ENCODE measurements at regions not wholly inside any gene's neighbourhood (a gene's known extent, or its start where the extent isn't known, plus 50 kb on each side); places are given as distances from the start of the nearest gene placed in this dataset.

DNA sequence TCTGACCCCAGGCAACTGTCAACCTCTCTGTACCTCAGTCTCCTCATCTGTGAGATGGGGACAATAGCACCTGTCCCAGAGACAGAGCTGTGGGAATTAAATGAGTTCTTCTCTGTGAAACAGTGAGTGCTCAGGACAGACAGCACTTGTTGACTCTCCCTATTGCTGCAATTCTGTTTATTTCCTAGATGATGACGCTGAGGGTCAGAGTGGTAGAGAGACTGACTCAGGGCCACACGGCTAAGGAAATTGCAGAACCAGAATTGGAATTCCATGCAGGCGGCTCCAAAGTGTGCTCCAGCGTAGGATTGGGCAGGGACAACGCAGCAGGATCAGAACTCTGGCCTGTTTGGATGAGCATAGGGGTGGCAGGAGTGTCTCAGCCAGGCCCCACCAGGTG lies 302.2 kb downstream of the C16orf95 start:
- H3K36me3 ChIP-seq (ENCODE audit: control insufficient read depth in 1 of 2, insufficient read depth in 2 of 2, low read length in 1 of 2), result no peaks in the 10 kb centered on the region
- 96 to 97% methylated on average over 5 of the region's 5 CpGs for WGBS, 2 donors
- H3K4me3 ChIP-seq (ENCODE audit: low read length in 2 of 2), result no peak overlapping the region
- no peak for ATAC-seq (ENCODE audit: low FRiP score)
- no peaks in the 10 kb centered on the region for H3K9me3 ChIP-seq (ENCODE audit: control insufficient read depth, low read length)
- H3K4me1 ChIP-seq (ENCODE audit: control insufficient read depth in 1 of 2, insufficient read depth in 2 of 2, low read length in 2 of 2), result no peaks in the 10 kb centered on the region
- no peak for DNase-seq
- no peaks in the 10 kb centered on the region for H3K27me3 ChIP-seq (ENCODE audit: control insufficient read depth in 1 of 2, insufficient read depth in 2 of 2, low read length in 1 of 2)
- intact Hi-C loops (cut with DNase I), result no loop called here
- no peak overlapping the region for H3K27ac ChIP-seq (ENCODE audit: low read depth in 1 of 2, low read length in 2 of 2)

- Histone ChIP-seq H3K36me3 (ENCODE audit: control insufficient read depth in 1 of 2, insufficient read depth in 2 of 2, low read length in 1 of 2) (no peaks in the 10 kb centered on the region), H3K9me3 (ENCODE audit: control insufficient read depth, low read length) (no peaks in the 10 kb centered on the region), H3K4me1 (ENCODE audit: control insufficient read depth in 1 of 2, insufficient read depth in 2 of 2, low read length in 2 of 2) (no peaks in the 10 kb centered on the region), H3K27me3 (ENCODE audit: control insufficient read depth in 1 of 2, insufficient read depth in 2 of 2, low read length in 1 of 2) (no peaks in the 10 kb centered on the region), H3K4me3 (ENCODE audit: low read length in 2 of 2) (no peak overlapping the region), H3K27ac (ENCODE audit: low read depth in 1 of 2, low read length in 2 of 2) (no peak overlapping the region)
- intact Hi-C loops (cut with DNase I), result no loop called here
- DNase-seq, result no peak
- 82 to 83% methylated on average over 15 of the region's 15 CpGs for WGBS, 2 donors
- no peak for ATAC-seq (ENCODE audit: low FRiP score)
Measured at GRCh38 chr16:87016046-87017035, 300.9 kb downstream of the C16orf95 start.

GRCh38 chr16:87017371-87018012 lies 299.7 kb downstream of the C16orf95 start:
- no peak overlapping the region for H3K27ac ChIP-seq (ENCODE audit: low read depth in 1 of 2, low read length in 2 of 2)
- H3K4me3 ChIP-seq (ENCODE audit: low read length in 2 of 2), result no peak overlapping the region
- H3K9me3 ChIP-seq (ENCODE audit: control insufficient read depth, low read length), result no peaks in the 10 kb centered on the region
- no peaks in the 10 kb centered on the region for H3K4me1 ChIP-seq (ENCODE audit: control insufficient read depth in 1 of 2, insufficient read depth in 2 of 2, low read length in 2 of 2)
- intact Hi-C loops (cut with DNase I), result no loop called here
- WGBS, 2 donors, result 71 to 72% methylated on average over 9 of the region's 9 CpGs
- no peaks in the 10 kb centered on the region for H3K27me3 ChIP-seq (ENCODE audit: control insufficient read depth in 1 of 2, insufficient read depth in 2 of 2, low read length in 1 of 2)
- ATAC-seq (ENCODE audit: low FRiP score) (no peak), DNase-seq (peak in 1 of 2 donors; percentile 45)
- no peaks in the 10 kb centered on the region for H3K36me3 ChIP-seq (ENCODE audit: control insufficient read depth in 1 of 2, insufficient read depth in 2 of 2, low read length in 1 of 2)

DNA sequence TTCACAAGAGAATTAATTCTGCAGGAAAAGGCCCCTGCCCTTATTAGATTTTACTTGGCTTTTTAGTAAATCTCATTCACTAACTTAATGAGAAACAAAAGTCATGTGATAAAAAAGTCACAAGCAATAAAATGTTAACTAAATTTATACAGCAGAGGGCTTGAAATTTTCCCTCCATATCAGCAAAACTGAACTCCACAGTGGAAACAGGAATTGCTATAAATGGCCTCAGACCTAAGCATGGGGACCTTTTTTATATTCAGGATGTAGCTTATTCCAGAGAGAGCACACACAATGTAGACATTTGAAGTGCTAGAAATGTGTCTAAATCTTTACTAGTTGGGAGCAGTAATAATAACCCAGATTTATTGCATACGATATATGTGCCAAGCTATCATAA lies 291.5 kb downstream of the C16orf95 start:
- Histone ChIP-seq H3K36me3 (ENCODE audit: control insufficient read depth in 1 of 2, insufficient read depth in 2 of 2, low read length in 1 of 2) (no peaks in the 10 kb centered on the region), H3K4me1 (ENCODE audit: control insufficient read depth in 1 of 2, insufficient read depth in 2 of 2, low read length in 2 of 2) (no peaks in the 10 kb centered on the region), H3K27ac (ENCODE audit: low read depth in 1 of 2, low read length in 2 of 2) (no peak overlapping the region), H3K4me3 (ENCODE audit: low read length in 2 of 2) (no peak overlapping the region), H3K9me3 (ENCODE audit: control insufficient read depth, low read length) (no peaks in the 10 kb centered on the region), H3K27me3 (ENCODE audit: control insufficient read depth in 1 of 2, insufficient read depth in 2 of 2, low read length in 1 of 2) (no peaks in the 10 kb centered on the region)
- DNase-seq (no peak), ATAC-seq (ENCODE audit: low FRiP score) (no peak)
- 95 to 97% methylated on average over 1 of the region's 1 CpG for WGBS, 2 donors
- intact Hi-C loops (cut with DNase I), result no loop called here

DNA sequence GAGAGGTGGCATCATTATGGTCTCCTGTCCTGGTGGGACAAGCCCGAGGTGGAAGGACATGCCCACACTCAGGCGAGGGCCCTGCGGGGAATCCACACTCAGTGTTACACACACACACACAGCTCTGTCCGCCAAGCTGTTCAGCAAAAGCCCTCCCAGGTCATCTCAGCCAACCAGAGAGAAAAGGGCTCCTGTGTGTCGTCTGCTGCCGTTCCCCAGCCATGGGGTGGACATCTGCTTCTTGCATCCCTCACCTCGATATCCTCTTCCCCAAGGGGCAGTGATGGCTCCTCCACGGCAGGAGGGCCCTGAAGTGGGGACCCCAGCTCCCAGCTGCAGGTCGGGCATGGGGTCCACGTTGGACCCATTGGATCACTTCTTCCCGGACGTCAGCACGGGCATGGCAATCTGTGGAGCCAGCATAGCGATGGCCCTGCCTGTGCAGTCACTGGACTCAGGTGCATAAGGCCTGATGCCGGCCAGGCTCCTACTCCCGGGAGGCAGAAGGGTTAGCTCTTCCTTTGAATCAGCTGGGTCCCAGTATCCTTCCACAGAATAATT lies 290.1 kb downstream of the C16orf95 start:
- WGBS, 2 donors, result 91 to 93% methylated on average over 16 of the region's 16 CpGs
- H3K4me1 ChIP-seq (ENCODE audit: control insufficient read depth in 1 of 2, insufficient read depth in 2 of 2, low read length in 2 of 2), result no peaks in the 10 kb centered on the region
- no peaks in the 10 kb centered on the region for H3K27me3 ChIP-seq (ENCODE audit: control insufficient read depth in 1 of 2, insufficient read depth in 2 of 2, low read length in 1 of 2)
- no peaks in the 10 kb centered on the region for H3K9me3 ChIP-seq (ENCODE audit: control insufficient read depth, low read length)
- intact Hi-C loops (cut with DNase I), result no loop called here
- H3K27ac ChIP-seq (ENCODE audit: low read depth in 1 of 2, low read length in 2 of 2), result no peak overlapping the region
- H3K36me3 ChIP-seq (ENCODE audit: control insufficient read depth in 1 of 2, insufficient read depth in 2 of 2, low read length in 1 of 2), result no peaks in the 10 kb centered on the region
- ATAC-seq (ENCODE audit: low FRiP score) (no peak), DNase-seq (peak in 1 of 2 donors; percentile 46)
- H3K4me3 ChIP-seq (ENCODE audit: low read length in 2 of 2), result no peak overlapping the region

DNA sequence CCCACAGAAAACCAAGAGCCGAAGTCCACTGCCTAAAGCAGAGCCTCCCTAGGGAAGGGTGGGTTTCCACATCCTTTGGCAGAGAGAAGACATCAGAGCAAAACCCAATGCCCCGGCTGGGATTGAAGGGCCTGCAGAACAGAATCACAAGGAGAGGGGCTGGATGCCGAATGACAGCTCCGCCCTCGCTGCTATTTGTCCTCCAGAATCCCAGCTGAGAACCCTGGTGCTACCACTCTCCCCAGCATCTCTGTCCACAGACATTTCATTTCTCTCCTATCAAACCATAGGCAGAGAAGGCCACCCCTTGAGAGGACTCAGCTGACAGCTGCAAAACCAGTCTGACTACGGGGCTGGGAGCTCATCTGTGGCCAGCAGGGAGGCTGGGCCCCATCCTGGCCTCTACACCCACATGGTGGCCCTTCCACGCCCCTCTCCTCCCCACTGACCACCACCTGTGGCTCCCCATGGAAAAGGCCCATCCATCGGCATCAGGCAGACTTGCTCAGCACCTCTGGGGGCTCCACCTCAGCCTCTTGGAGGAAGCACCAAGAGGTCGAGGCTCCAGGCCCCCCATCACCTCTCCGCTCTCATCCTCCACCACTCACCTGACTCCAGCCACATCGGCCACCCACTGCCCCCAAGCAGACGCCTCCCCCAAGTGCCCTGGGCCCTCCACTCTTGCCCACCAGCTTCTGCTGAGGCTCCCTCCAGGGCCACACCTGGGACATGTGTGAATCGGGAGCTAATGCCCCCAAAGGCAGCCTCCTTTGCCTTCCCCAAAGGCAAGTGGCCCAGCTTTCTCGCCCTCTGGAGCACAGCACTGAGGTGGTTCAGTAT lies 288.5 kb downstream of the C16orf95 start:
- ATAC-seq (ENCODE audit: low FRiP score) (no peak), DNase-seq (peak in 1 of 2 donors; percentile 54)
- Histone ChIP-seq H3K4me1 (ENCODE audit: control insufficient read depth in 1 of 2, insufficient read depth in 2 of 2, low read length in 2 of 2) (peaks cover 0 to 3% of the 10 kb centered on the region in 2 donors), H3K9me3 (ENCODE audit: control insufficient read depth, low read length) (no peaks in the 10 kb centered on the region), H3K4me3 (ENCODE audit: low read length in 2 of 2) (no peak overlapping the region), H3K27me3 (ENCODE audit: control insufficient read depth in 1 of 2, insufficient read depth in 2 of 2, low read length in 1 of 2) (no peaks in the 10 kb centered on the region), H3K36me3 (ENCODE audit: control insufficient read depth in 1 of 2, insufficient read depth in 2 of 2, low read length in 1 of 2) (no peaks in the 10 kb centered on the region), H3K27ac (ENCODE audit: low read depth in 1 of 2, low read length in 2 of 2) (no peak overlapping the region)
- WGBS, 2 donors, result 95 to 98% methylated on average over 14 of the region's 14 CpGs
- intact Hi-C loops (cut with DNase I), result no loop called here

DNA sequence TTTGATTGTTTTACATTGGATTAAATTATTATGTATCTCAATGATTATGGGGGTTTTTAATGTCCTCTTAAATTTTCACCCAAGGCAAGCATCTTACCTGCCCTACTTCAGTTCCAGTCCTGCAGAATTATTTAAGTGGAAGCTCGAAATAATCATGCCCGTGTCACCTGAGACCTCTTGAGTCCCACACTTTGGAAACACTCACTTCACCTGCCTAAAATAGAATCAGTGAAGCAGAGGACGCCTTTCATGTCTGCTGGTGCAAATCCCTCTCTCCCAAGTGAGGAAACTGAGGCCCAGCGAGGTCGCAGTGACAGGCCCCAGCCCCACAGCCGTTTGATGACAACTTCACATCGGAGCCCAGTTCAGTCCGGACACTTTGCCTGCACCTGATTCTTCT lies 284.6 kb downstream of the C16orf95 start:
- no peaks in the 10 kb centered on the region for H3K36me3 ChIP-seq (ENCODE audit: control insufficient read depth in 1 of 2, insufficient read depth in 2 of 2, low read length in 1 of 2)
- WGBS, 2 donors, result 12 to 14% methylated on average over 8 of the region's 8 CpGs
- intact Hi-C loops (cut with DNase I), result loop anchor here in 1 of 2 donors (5.0 kb wide), 1 partner anchor 55 kb away; no protein-coding TSS in a partner anchor
- H3K4me1 ChIP-seq (ENCODE audit: control insufficient read depth in 1 of 2, insufficient read depth in 2 of 2, low read length in 2 of 2), result peaks cover 0 to 3% of the 10 kb centered on the region in 2 donors
- no peaks in the 10 kb centered on the region for H3K27me3 ChIP-seq (ENCODE audit: control insufficient read depth in 1 of 2, insufficient read depth in 2 of 2, low read length in 1 of 2)
- H3K27ac ChIP-seq (ENCODE audit: low read depth in 1 of 2, low read length in 2 of 2), result peak overlapping the region in 1 of 2 donors; percentile 91
- DNase-seq (no peak), ATAC-seq (ENCODE audit: low FRiP score) (no peak)
- no peaks in the 10 kb centered on the region for H3K9me3 ChIP-seq (ENCODE audit: control insufficient read depth, low read length)
- no peak overlapping the region for H3K4me3 ChIP-seq (ENCODE audit: low read length in 2 of 2)

DNA sequence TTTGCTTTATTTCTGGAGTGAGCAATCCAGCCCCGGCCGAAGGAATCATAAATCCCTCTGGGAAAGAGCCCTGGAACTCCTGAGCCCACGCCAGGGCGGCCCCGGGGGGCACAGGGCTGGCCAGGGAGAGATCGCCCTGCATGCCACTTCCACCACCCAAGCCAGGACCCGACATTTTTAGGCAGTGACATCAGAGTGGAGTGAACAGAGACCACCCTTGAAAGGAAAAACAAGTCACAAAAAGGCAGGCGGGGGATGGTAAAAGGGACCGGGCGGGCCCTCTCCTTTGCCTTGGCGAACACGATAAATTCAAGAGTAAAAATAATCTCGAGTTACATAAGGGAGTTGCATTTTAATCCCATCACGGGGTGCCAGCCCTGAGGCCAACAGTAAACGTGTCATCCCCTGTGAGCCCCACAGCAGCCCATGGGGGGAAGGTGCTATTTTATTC lies 284.1 kb downstream of the C16orf95 start:
- peak; percentile 87 for ATAC-seq (ENCODE audit: low FRiP score)

More for the DNA sequence above, 284.1 kb downstream of the C16orf95 start:
- peak overlapping the region; percentile 65 to 91 for H3K27ac ChIP-seq (ENCODE audit: low read depth in 1 of 2, low read length in 2 of 2)
- peaks cover 0 to 3% of the 10 kb centered on the region in 2 donors for H3K4me1 ChIP-seq (ENCODE audit: control insufficient read depth in 1 of 2, insufficient read depth in 2 of 2, low read length in 2 of 2)
- 4 to 7% methylated on average over 15 of the region's 15 CpGs for WGBS, 2 donors
- H3K36me3 ChIP-seq (ENCODE audit: control insufficient read depth in 1 of 2, insufficient read depth in 2 of 2, low read length in 1 of 2), result no peaks in the 10 kb centered on the region
- no peaks in the 10 kb centered on the region for H3K27me3 ChIP-seq (ENCODE audit: control insufficient read depth in 1 of 2, insufficient read depth in 2 of 2, low read length in 1 of 2)
- H3K9me3 ChIP-seq (ENCODE audit: control insufficient read depth, low read length), result no peaks in the 10 kb centered on the region
- DNase-seq, result peak; percentile 80 to 90
- H3K4me3 ChIP-seq (ENCODE audit: low read length in 2 of 2), result no peak overlapping the region
- intact Hi-C loops (cut with DNase I), result loop anchor here in 1 of 2 donors (5.0 kb wide), 1 partner anchor 56 kb away; no protein-coding TSS in a partner anchor

All from aorta (tissue), 5 donors.